OCI-LY1 (cell line): ENCODE measurements at regions not wholly inside any gene's neighbourhood (a gene's known extent, or its start where the extent isn't known, plus 50 kb on each side); places are given as distances from the start of the nearest gene placed in this dataset.

Source experiments
- EZH2 ChIP-seq: fragments of 200-600 bp; sonication (generic), shearing (Covaris generic); IDR thresholded peaks from 2 replicates; pipeline ENCODE4 v1.8.0; 2017; ENCODE audit warnings: borderline replicate concordance, mixed run types, mild to moderate bottlenecking, antibody characterized with exemption, low read length, moderate library complexity, mixed read lengths
- TF ChIP-seq, protein P1 (sequence below): fragments of 200-600 bp; sonication (generic), shearing (Covaris generic); IDR thresholded peaks from 2 replicates; pipeline ENCODE4 v1.5.1; 2017; ENCODE audit warnings: mild to moderate bottlenecking, antibody characterized with exemption, low read length, moderate library complexity, mixed read lengths

DNA sequence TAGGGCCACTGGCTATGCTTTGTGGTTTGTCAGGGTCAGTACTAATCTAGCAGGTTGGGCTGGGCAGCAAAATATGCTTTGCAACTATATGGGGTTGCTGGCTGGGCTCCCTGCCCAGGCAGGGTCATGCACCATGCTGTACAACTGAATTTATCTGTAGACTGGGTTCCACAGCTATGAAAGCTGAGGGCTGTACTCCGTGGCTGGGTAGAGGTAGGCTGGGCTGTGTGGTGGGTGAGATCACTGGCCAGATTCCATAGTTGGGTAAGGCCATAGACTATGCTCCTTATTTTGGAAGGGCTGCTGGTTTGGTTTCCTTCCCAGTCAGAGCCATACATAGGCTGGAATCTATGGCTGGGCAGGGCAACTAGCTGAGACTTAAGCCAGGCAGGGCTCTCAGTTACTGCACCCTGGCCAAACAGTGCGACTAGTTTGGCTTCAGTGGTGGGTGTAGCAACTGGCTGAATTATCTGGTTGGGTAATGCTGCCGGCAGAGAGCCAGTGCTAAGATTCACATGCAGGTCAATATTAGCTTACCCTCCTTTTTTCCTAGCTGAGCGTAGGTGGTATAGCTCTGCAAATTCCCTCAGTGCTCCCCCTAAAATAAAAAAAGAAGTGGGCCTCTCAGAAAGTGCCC is 769.1 kb upstream of the CDH8 start:
- TF ChIP-seq, protein P1, sequence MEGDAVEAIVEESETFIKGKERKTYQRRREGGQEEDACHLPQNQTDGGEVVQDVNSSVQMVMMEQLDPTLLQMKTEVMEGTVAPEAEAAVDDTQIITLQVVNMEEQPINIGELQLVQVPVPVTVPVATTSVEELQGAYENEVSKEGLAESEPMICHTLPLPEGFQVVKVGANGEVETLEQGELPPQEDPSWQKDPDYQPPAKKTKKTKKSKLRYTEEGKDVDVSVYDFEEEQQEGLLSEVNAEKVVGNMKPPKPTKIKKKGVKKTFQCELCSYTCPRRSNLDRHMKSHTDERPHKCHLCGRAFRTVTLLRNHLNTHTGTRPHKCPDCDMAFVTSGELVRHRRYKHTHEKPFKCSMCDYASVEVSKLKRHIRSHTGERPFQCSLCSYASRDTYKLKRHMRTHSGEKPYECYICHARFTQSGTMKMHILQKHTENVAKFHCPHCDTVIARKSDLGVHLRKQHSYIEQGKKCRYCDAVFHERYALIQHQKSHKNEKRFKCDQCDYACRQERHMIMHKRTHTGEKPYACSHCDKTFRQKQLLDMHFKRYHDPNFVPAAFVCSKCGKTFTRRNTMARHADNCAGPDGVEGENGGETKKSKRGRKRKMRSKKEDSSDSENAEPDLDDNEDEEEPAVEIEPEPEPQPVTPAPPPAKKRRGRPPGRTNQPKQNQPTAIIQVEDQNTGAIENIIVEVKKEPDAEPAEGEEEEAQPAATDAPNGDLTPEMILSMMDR, result no peak
- TF ChIP-seq EZH2, result no peak
